Activated CD8-positive, alpha-beta memory T cell treated with anti-CD3 and anti-CD28 coated beads, Interleukin-2, amount 10 ng/mL, durations not matched to agents 7 days and 5 days (primary cell): ENCODE measurements at regions not wholly inside any gene's neighbourhood (a gene's known extent, or its start where the extent isn't known, plus 50 kb on each side); places are given as distances from the start of the nearest gene placed in this dataset.

ENCODE experiments used
- ATAC-seq: fragments of 150-1000 bp; cut with Tn5 transposase; one replicate; pipeline ENCODE4 v1.10.0; 2021; ENCODE audit warnings: moderate library complexity
- CTCF ChIA-PET: fragments of 350-600 bp; sonication (Branson Sonifier 250); formaldehyde crosslinking; loops from one replicate; lab custom pipeline; 2021; ENCODE audit warnings: antibody characterized with exemption; lab: Charles Lee
- DNase-seq: peaks from one replicate; pipeline ENCODE4 v3.0.0-alpha.2; 2020
- H3K27ac Mint-ChIP-seq: one replicate; pipeline ENCODE4 v1.8.0; 2021; ENCODE audit warnings: mild to moderate bottlenecking, mixed read lengths
- H3K27me3 Mint-ChIP-seq: one replicate; pipeline ENCODE4 v1.8.0; 2021; ENCODE audit warnings: mixed read lengths
- H3K36me3 Mint-ChIP-seq: one replicate; pipeline ENCODE4 v1.8.0; 2021; ENCODE audit warnings: mild to moderate bottlenecking, mixed read lengths
- H3K4me1 Mint-ChIP-seq: one replicate; pipeline ENCODE4 v1.8.0; 2021; ENCODE audit warnings: mixed read lengths
- H3K4me3 Mint-ChIP-seq: one replicate; pipeline ENCODE4 v1.8.0; 2021; ENCODE audit warnings: mild to moderate bottlenecking, moderate library complexity, mixed read lengths
- H3K9me3 Mint-ChIP-seq: one replicate; pipeline ENCODE4 v1.8.0; 2022; ENCODE audit warnings: low read depth, mixed read lengths

DNA sequence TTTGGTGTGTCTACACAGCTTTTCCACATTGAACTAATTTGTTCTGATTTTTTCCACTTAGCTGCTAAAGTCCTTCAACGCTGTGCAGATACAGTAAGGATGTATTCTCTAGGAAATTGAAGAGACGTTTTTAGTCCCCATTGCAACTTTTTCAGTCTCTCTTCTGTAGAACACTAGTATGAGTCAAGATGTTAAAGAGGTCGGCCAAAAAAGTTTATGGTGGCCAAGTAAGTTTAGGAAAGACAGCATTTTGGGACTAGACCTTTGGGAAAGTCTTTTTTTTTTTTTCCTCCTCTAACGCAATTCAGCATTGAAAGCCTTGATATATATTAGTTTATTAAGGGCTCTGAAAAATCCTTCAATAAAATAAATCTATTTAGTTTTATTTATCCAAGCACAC lies 243.5 kb upstream of the FBXL7 start:
- Mint-ChIP-seq H3K36me3 (no peaks in the 10 kb centered on the region), H3K4me1 (no peaks in the 10 kb centered on the region), H3K27me3 (no peaks in the 10 kb centered on the region), H3K9me3 (no peaks in the 10 kb centered on the region), H3K27ac (no peak overlapping the region), H3K4me3 (no peak overlapping the region)
- no peak for ATAC-seq
- CTCF ChIA-PET, result no interaction called here
- no peak for DNase-seq

DNA sequence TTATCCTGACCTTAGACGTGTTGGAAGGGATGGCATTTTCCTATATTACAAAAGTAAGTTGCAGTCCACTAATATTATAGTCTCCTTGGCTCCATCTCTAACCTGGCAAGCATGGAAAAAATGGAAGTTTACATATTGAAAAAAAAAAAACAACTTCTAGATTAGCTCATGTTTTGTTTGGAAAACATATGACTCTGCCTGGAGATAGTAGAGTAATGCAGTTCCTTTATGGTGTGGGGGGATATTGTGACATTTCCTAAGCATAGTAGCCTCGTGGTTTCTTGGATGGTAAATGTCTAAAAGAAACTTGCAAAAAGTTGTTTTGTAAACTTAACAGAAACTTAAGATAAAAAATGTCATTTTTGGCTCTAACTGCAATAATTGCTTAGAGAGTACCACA lies 244.4 kb upstream of the FBXL7 start:
- Mint-ChIP-seq H3K27ac (no peak overlapping the region), H3K4me1 (no peaks in the 10 kb centered on the region), H3K27me3 (no peaks in the 10 kb centered on the region), H3K9me3 (no peaks in the 10 kb centered on the region), H3K4me3 (no peak overlapping the region), H3K36me3 (no peaks in the 10 kb centered on the region)
- DNase-seq (no peak), ATAC-seq (no peak)
- CTCF ChIA-PET, result no interaction called here

DNA sequence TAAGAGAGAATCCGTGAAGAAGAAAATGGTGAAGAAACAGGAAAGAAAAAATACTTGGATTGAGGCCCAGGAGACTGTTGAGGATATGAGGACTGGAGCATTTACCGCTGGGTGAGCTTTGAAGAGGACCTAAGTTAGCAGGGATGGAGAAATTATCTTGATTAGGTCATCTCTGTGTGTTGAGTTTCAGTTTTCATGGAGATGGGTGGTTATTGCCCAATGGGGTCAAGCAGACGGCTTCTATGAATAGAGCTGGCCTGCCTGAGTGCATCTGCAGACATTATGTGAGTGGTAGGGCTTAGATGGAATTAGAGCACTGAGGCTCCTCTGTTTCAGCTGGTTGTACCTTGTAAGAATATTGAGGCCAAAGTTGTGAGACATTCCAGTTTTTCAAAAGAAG lies 245.4 kb upstream of the FBXL7 start:
- Mint-ChIP-seq H3K4me3 (no peak overlapping the region), H3K9me3 (no peaks in the 10 kb centered on the region), H3K4me1 (no peaks in the 10 kb centered on the region), H3K27me3 (no peaks in the 10 kb centered on the region), H3K27ac (no peak overlapping the region), H3K36me3 (no peaks in the 10 kb centered on the region)
- CTCF ChIA-PET, result no interaction called here
- ATAC-seq (no peak), DNase-seq (no peak)

DNA sequence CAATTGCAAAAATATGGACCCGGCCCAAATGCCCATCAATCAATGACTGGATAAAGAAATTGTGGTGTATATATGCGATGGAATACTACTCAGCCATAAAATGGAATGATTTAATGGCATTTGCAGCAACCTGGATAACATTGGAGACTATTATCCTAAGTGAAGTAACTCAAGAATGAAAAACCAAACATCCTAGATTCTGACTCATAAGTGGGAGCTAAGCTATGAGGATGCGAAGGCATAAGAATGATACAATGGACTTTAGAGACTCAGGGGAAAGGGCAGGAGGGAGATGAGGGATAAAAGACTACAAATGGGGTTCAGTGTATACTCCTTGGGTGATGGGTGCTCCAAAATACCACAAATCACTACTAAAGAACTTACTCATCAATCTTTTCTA lies 247.6 kb upstream of the FBXL7 start:
- H3K4me1 Mint-ChIP-seq, result no peaks in the 10 kb centered on the region
- no peak overlapping the region for H3K27ac Mint-ChIP-seq
- no peak for DNase-seq
- no peaks in the 10 kb centered on the region for H3K9me3 Mint-ChIP-seq
- no peak overlapping the region for H3K4me3 Mint-ChIP-seq
- H3K27me3 Mint-ChIP-seq, result no peaks in the 10 kb centered on the region
- no peaks in the 10 kb centered on the region for H3K36me3 Mint-ChIP-seq
- CTCF ChIA-PET, result no interaction called here
- no peak for ATAC-seq

DNA sequence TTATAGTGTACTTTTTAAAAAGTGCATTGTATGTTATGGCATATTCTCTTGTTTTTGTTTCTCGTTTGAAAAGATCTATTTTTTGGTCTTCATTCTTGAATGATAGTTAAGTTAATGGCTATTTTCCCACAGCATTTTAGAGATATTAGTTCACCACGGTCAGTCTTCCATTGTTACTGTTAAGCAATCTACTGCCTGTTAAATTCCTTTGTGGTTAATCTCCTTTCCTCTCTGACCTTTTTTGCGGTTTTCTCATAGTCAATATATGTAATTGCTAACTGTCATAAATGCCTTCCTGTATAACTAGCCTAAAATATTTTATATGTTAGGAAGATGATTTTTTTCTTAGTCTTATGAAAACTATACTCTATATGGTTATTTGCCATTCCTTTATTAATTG lies 250.8 kb upstream of the FBXL7 start:
- CTCF ChIA-PET, result no interaction called here
- Mint-ChIP-seq H3K27me3 (no peaks in the 10 kb centered on the region), H3K4me1 (no peaks in the 10 kb centered on the region), H3K9me3 (peaks cover 2% of the 10 kb centered on the region), H3K36me3 (no peaks in the 10 kb centered on the region), H3K27ac (no peak overlapping the region), H3K4me3 (no peak overlapping the region)
- DNase-seq (no peak), ATAC-seq (no peak)

DNA sequence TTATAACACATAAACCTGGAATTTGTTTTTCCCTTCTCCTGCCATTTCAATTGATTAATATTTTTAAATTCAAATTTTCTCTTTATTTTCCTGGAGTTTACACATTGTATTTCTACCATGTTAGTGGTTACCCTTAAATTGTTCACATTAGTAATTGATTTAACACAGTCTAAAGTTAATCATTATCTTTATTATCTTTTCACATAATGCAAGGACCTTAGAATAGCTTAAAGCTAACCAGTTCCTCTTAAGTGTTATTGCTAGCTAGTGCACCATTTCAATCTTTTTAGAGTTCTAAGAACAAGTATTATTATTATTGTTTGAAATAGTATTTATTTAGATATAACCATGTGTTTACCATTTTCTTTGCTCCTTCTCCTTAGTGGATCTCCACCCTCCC lies 251.2 kb upstream of the FBXL7 start:
- Mint-ChIP-seq H3K9me3 (peaks cover 2% of the 10 kb centered on the region), H3K27me3 (no peaks in the 10 kb centered on the region), H3K27ac (no peak overlapping the region), H3K4me1 (no peaks in the 10 kb centered on the region), H3K36me3 (no peaks in the 10 kb centered on the region), H3K4me3 (no peak overlapping the region)
- CTCF ChIA-PET, result no interaction called here
- DNase-seq (no peak), ATAC-seq (no peak)

DNA sequence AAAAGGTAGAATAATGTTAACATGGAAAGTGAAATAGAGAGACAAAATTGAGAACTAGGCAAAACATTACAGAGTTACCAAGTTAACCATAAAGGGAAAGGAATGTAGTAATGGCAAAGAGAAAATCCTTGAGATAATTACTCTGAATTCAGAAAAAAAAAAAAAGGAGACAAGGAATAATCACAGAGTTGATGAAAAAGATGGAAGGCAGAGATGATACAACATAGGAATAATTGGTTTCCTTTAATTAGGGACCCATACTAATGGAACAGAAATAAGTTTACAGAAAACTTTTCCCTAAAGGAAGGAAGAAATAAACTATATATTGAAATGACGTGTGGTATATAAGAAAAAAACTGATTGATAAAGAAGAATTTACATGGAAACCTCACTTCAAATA lies 254.1 kb upstream of the FBXL7 start:
- CTCF ChIA-PET, result no interaction called here

DNA sequence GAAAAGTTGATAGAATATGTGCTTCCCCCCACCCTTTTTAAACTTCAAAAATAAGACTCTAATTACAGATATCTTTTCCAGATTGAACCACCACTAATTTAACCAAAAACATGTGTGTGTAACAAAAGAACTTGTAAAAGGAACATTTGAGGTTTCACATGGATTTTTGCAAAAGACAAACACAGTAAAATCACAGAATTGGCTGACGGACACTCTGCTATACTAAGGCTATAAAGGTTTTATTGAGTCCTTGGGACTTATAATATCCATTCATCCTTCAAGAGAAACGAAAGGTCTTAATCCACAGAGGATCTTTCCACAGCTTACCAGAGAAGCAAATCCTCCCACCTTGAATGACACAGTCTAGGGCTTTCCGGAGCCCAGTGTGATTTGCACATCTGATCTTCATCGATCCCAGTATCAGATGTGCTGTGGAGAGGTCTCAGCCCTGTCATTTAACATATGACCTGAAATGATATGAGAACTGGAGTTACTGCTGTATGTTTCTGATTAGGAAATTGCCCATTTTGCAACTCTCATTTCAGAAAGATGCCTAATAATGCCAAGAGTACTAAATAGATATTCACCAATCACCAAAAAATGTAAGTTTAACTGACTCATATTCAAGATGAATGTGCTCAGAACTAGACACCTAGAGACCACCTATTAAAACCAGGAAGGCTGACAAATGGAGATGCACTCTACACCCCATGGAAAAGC lies 256.5 kb upstream of the FBXL7 start:
- H3K27me3 Mint-ChIP-seq, result no peaks in the 10 kb centered on the region
- ATAC-seq (no peak), DNase-seq (no peak)
- no peaks in the 10 kb centered on the region for H3K36me3 Mint-ChIP-seq
- H3K9me3 Mint-ChIP-seq, result peaks cover 6% of the 10 kb centered on the region
- H3K4me3 Mint-ChIP-seq, result no peak overlapping the region
- CTCF ChIA-PET, result no interaction called here
- no peak overlapping the region for H3K27ac Mint-ChIP-seq
- H3K4me1 Mint-ChIP-seq, result no peaks in the 10 kb centered on the region

More for the DNA sequence above, 254.1 kb upstream of the FBXL7 start:
- Mint-ChIP-seq H3K36me3 (no peaks in the 10 kb centered on the region), H3K27ac (no peak overlapping the region), H3K9me3 (peaks cover 2% of the 10 kb centered on the region), H3K4me1 (no peaks in the 10 kb centered on the region), H3K4me3 (no peak overlapping the region), H3K27me3 (no peaks in the 10 kb centered on the region)
- DNase-seq (no peak), ATAC-seq (no peak)

DNA sequence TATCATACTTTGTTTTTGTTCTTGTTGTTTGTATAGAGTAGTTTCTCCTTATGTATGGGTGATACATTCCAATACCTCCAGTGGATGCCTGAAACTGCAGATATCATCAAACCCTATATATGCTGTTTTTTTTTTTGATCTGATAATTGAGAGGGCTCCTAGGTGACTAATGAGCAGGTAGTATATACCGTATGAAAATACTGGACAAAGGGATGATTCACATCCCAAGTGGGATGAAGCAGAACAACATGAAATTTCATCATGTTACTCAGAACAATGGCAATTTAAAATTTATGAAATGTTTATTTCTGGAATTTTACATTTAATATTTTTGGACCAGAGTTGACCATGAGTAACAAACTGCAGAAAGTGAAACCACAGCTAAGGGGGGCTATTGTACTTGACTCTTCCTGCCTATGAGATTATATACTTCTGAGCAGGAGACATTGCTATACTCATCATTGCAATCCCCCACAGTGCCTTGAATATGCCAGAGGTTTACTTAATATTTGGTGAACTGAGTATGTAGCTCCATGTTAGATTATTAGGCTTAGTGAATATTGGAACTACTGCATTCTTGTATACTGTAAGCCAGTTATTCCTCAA lies 258.7 kb upstream of the FBXL7 start:
- CTCF ChIA-PET, result no interaction called here
- Mint-ChIP-seq H3K27me3 (no peaks in the 10 kb centered on the region), H3K27ac (no peak overlapping the region), H3K36me3 (no peaks in the 10 kb centered on the region), H3K4me3 (no peak overlapping the region), H3K4me1 (no peaks in the 10 kb centered on the region), H3K9me3 (peaks cover 6% of the 10 kb centered on the region)
- ATAC-seq (no peak), DNase-seq (no peak)

DNA sequence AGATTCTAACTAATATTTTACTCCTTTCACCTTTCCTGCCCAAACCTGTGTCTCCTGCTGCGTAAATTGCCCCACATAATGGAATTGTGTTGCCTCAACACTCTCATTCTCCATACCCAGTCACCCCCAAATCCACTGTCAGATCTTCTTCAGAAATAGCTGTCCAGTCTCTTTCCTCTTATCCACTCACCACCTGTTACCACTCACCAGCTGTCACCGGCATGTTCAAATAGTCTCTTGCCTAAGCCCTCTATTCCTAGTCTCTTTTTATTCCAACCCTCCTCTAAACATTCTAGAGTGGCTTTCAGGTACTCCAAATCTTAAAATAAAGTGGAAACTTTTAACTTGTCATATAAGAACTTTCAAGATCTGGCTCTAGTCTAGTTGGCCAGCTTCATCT lies 262.0 kb upstream of the FBXL7 start:
- Mint-ChIP-seq H3K27me3 (no peaks in the 10 kb centered on the region), H3K36me3 (no peaks in the 10 kb centered on the region), H3K27ac (no peak overlapping the region), H3K9me3 (peaks cover 4% of the 10 kb centered on the region), H3K4me1 (no peaks in the 10 kb centered on the region), H3K4me3 (no peak overlapping the region)
- CTCF ChIA-PET, result no interaction called here
- DNase-seq (no peak), ATAC-seq (no peak)

DNA sequence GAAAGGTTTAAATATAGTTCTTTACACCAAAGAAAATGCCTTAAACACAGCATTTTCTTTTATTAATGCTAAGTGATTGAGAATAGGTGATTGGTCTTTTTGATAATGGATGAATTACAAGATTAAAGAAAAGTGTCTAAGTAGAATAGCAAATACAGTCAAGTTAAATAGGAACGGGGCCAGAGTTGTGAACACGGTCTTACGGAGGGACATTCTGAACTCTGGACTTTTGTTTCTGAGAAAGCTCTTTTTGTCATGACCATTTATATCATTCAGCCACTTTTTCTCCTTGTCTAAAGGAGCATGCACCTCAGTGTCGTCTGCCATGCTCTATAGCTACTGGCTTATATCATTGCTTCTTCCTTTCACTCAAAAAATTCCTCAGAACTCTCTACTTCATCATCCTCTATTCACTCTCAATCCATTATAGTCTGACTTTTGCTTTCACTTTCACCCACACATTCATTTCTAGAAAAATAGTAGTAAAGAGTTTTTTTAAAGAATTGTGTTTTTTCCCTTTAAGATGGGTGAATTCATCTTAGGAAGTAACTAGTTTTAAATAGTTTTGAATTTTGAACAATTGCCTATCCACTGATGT lies 263.0 kb upstream of the FBXL7 start:
- Mint-ChIP-seq H3K27ac (no peak overlapping the region), H3K4me3 (no peak overlapping the region), H3K27me3 (no peaks in the 10 kb centered on the region), H3K4me1 (no peaks in the 10 kb centered on the region), H3K36me3 (no peaks in the 10 kb centered on the region), H3K9me3 (peaks cover 4% of the 10 kb centered on the region)
- DNase-seq, result no peak
- CTCF ChIA-PET, result no interaction called here
- no peak for ATAC-seq

DNA sequence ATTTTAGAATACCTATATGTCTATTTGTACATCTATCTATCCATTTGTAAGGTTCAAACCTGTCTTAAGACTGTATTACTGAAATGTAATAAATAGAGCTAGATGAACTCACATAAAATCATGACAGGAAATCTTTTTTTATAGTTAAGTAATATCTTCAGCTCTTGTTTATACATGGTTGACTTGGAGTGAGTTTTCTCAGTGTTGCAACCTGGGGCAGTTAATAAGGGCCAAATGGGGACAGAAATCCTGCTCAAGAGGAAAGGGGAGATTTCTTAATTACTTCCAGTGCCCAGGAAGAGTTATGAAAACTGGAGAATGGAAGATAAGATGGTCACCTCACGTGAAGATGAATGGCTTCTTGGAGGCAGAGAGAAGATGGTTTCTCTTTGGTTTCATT lies 265.1 kb upstream of the FBXL7 start:
- Mint-ChIP-seq H3K27me3 (no peaks in the 10 kb centered on the region), H3K27ac (no peak overlapping the region), H3K4me1 (no peaks in the 10 kb centered on the region), H3K9me3 (peaks cover 7% of the 10 kb centered on the region), H3K36me3 (no peaks in the 10 kb centered on the region), H3K4me3 (no peak overlapping the region)
- CTCF ChIA-PET, result interaction anchor here (0.9 kb wide), 1 partner anchor 129 kb away, joined by 3 read pairs; no protein-coding TSS in a partner anchor
- no peak for ATAC-seq
- DNase-seq, result no peak

DNA sequence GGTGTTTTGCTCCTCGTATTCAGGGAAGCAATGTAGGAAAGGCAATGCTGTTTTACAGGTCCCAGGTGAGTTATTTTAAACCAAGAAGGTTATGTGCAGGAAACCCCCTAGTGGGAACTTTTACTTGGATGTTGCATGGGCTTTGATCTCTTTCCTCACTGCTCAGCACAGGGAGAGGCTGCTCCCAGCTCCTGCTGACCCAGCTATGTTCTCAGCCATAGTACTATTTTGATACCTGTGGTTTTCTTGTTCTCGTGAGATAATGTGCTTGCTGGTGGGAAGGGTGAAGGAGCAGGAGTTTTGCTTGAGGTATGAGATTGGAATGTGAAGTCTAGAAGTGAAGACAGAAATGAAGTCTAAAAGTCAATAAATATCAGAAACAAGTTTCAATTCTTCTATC lies 265.6 kb upstream of the FBXL7 start:
- ATAC-seq (no peak), DNase-seq (no peak)
- Mint-ChIP-seq H3K27ac (no peak overlapping the region), H3K27me3 (no peaks in the 10 kb centered on the region), H3K4me3 (no peak overlapping the region), H3K9me3 (peaks cover 5% of the 10 kb centered on the region), H3K36me3 (no peaks in the 10 kb centered on the region), H3K4me1 (no peaks in the 10 kb centered on the region)
- CTCF ChIA-PET, result interaction anchor here (0.9 kb wide), 1 partner anchor 129 kb away, joined by 3 read pairs; no protein-coding TSS in a partner anchor

DNA sequence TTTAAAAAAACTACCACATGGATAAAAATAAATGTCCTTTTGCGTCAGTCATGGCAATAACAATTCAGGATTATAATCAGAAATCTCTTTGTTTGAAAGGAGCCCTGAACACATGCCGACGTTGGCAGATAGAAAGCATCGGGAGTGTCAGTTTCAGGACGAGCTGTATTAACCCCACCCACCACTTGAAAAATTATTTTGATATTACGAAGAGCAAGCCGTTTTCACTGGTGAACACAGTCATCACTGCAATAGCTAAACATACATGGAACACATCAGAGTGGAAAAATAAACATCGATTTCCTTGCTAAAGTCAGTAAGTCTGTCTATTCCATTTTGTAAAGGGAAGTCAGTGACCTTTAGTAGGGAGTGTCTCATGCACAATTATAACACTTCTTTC lies 266.4 kb upstream of the FBXL7 start:
- H3K27ac Mint-ChIP-seq, result no peak overlapping the region
- H3K4me3 Mint-ChIP-seq, result no peak overlapping the region
- no peak for ATAC-seq
- H3K9me3 Mint-ChIP-seq, result peaks cover 3% of the 10 kb centered on the region
- no peaks in the 10 kb centered on the region for H3K36me3 Mint-ChIP-seq
- no peak for DNase-seq
- H3K4me1 Mint-ChIP-seq, result no peaks in the 10 kb centered on the region
- CTCF ChIA-PET, result no interaction called here
- no peaks in the 10 kb centered on the region for H3K27me3 Mint-ChIP-seq
